Upper lobe of left lung (tissue), 4 donors: ENCODE measurements at regions not wholly inside any gene's neighbourhood (a gene's known extent, or its start where the extent isn't known, plus 50 kb on each side); places are given as distances from the start of the nearest gene placed in this dataset.

Experiments used
- EP300 ChIP-seq, 4 donors: sonication (generic); formaldehyde crosslinking; IDR thresholded peaks; one replicate each; pipeline ENCODE4 v1.5.1; 2017; ENCODE audit warnings: antibody characterized with exemption in 4 of 4, control low read depth in 2 of 4
- POLR2A ChIP-seq, 4 donors: fragments of 450-650 bp; IDR thresholded peaks; one replicate each; pipeline ENCODE4 v1.5.1; 2016 to 2017; ENCODE audit warnings: antibody characterized with exemption in 4 of 4, mild to moderate bottlenecking in 2 of 4
- POLR2AphosphoS5 ChIP-seq, 2 donors: sonication (generic); formaldehyde crosslinking; IDR thresholded peaks; one replicate each; pipeline ENCODE4 v1.5.1; 2017; ENCODE audit warnings: antibody characterized with exemption in 2 of 2
- TF ChIP-seq, protein P1 (sequence below), 6 experiments: fragments of 450-650 bp in 4 of 6; fragments of 200-600 bp in 2 of 6; sonication (generic) in 2 of 6; IDR thresholded peaks; one replicate each; pipeline ENCODE4 v1.5.1; 2016 to 2019; ENCODE audit warnings: antibody characterized with exemption in 6 of 6

GRCh38 chr2:5826979-5827655, 134.9 kb downstream of the SOX11 start:
- TF ChIP-seq, protein P1, sequence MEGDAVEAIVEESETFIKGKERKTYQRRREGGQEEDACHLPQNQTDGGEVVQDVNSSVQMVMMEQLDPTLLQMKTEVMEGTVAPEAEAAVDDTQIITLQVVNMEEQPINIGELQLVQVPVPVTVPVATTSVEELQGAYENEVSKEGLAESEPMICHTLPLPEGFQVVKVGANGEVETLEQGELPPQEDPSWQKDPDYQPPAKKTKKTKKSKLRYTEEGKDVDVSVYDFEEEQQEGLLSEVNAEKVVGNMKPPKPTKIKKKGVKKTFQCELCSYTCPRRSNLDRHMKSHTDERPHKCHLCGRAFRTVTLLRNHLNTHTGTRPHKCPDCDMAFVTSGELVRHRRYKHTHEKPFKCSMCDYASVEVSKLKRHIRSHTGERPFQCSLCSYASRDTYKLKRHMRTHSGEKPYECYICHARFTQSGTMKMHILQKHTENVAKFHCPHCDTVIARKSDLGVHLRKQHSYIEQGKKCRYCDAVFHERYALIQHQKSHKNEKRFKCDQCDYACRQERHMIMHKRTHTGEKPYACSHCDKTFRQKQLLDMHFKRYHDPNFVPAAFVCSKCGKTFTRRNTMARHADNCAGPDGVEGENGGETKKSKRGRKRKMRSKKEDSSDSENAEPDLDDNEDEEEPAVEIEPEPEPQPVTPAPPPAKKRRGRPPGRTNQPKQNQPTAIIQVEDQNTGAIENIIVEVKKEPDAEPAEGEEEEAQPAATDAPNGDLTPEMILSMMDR (IDR thresholded peaks at IDR 0.05), result no peak
- TF ChIP-seq POLR2A (IDR thresholded peaks at IDR 0.05), result no peak
- no peak for TF ChIP-seq POLR2AphosphoS5 (IDR thresholded peaks at IDR 0.05)
- no peak for TF ChIP-seq EP300 (IDR thresholded peaks at IDR 0.05)
